CMK (cell line): ENCODE measurements at regions not wholly inside any gene's neighbourhood (a gene's known extent, or its start where the extent isn't known, plus 50 kb on each side); places are given as distances from the start of the nearest gene placed in this dataset.
"Not testable (repeated sequence)": the region's sequence is repeated elsewhere in the genome, so short reads cannot be mapped to it uniquely, and the experiment has no call there.

ENCODE experiments used
- DNase-seq: peaks from one replicate; pipeline ENCODE4 v3.0.0-alpha.2; 2010; ENCODE audit warnings: low read depth

DNA sequence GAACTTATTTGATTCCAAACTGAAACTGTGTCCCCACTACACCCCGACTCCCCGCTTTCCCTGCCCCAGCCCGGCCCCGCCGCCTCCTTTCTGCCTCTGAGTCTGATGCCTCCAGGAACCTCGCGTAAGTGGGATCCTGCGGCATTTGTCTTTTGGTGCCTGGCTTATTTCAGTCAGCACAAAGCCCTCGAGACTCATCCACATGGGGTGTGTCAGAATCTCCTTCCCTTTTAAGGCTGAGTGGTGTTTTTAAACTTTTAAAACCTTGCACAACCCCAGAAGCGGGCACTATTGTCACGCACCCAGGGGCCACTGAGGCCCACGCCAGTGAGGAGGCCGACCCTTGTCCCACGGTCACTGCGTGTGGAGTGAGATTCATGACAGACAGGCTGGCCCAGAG, 206.9 kb downstream of the NPIPB11 start:
- DNase-seq = not testable (repeated sequence)

DNA sequence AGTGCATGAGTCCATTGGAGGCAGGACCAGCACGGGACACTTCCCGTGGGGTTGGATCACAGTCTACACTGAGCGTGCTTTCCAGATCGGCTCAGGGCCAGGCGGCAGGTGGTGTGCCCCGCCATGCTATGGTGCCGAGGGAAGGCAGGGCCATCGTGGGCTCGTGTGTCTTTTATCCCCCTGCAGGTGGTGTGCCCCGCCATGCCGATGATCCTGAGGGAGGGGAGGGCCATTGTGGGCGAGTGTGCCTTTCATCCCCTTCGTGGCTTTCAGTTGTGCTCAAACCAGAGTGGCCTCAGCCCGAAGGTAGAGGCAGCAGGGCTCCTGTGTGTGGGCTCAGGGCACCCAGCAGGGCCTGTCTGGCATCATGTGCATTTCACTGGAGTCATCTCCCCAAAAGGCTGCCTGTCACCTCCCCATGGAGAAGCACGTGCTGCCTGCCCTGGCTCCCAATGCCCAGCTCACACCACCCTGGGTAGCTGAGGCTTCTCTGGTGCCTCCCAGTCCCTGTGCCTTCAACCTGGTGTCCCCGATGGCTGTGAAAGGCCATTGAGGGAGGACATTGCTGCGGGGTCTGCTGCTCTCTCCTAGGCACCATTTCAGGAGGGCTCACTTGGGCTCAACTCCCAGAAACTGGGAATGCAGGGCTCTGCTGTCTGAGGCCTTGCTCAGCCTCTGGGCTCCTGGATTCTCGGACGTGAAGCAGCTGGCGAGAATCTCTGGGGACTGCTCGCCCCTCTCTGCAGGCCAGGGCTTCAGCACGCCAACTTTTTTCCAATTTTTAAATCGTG, 207.6 kb downstream of the NPIPB11 start:
- DNase-seq = no peak

DNA sequence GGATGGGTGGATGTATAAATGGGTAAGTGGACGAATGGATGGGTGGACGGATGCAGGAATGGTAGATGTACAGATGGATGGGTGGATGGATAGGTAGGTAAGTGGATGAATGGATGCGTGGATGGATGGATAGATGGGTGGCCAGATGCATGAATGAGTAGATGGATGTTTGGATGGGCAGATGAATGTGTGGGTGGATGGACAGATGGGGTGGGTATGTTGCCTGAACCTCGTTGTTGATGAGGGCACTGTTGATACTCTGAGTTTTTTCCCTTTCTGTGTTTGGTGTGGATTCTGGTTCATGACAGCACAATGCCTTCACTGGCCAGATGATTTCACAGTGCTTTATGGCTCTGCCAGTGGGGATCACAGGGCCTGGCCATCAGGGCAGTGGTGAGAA, 208.3 kb downstream of the NPIPB11 start:
- DNase-seq = no peak

DNA sequence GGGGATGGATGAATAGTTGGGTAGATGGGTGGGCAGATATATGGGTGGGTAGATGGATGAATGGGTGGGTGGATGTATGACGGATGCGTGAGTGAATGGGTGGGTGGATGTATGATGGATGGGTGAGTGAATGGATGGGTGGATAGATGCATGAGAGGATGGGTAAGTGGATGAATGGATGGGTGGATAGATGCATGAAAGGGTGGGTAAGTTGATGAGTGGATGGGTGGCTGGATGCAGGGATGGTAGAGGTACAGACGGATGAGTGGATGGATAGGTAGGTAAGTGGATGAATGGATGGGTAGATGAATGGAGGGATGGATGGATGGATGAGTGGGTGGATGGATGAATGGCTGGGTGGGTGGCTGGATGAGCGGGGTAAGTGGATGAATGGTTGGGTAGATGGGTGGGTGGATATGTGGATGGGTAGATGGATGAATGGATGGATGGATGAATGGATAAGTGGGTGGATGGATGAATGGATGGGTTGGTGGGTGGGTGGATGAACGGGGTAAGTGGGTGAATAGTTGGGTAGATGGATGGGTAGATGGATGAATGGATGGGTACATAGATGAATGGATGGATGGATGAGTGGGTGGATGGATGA, 208.9 kb downstream of the NPIPB11 start:
- DNase-seq = not testable (repeated sequence)

DNA sequence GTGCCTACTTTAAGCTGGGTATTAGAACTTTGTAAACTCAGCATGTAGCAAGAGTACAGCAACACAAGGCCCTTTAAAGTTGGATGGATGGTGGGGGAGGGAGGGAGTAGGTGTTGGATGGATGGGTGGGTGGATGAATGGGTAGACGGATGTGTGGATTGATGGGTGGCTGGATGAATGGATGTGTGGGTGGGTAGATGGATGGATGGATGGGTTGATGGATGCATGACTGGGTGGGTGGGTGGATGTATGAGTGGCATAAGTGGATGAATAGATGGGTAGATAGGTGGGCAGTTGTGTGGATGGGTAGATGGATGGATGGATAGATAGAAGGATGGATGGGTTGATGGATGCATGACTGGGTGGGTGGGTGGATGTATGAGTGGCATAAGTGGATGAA, 209.8 kb downstream of the NPIPB11 start:
- DNase-seq = not testable (repeated sequence)

DNA sequence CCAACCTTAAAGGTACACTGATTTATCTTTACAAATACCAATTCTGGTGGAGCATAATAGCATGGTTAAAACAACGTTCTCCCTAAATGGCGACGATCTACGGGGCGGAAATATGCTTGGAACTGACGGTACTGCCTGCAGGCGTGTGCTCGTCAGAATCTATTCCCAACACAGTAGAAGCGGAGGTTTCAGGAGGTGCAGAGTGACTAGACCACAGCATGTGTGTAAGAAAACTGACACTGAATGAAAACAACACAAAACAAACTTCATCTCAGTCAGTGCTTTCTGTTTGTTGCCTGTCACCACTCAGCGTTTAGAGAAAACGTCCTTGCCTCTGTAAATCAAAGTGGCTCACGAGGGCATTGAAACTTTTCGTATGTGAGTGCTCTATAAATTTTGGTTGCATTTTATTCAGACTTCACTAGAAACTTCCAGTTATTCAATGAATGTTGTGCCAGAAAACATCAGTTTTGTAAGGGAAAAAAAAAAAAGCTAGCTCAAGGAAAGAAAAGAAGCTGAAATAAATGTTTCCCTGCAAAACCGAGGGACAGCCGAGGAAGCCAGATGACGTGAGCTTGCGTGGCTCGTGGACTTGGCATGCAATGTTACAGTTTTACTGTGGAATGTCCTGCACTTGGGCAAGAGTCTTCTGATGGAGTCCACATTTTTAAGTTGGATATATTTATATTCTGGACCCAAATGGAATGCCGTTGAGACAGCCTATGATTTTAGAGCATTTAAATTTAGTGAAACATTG, 210.4 kb downstream of the LAT start:
- DNase-seq = not testable (repeated sequence)

DNA sequence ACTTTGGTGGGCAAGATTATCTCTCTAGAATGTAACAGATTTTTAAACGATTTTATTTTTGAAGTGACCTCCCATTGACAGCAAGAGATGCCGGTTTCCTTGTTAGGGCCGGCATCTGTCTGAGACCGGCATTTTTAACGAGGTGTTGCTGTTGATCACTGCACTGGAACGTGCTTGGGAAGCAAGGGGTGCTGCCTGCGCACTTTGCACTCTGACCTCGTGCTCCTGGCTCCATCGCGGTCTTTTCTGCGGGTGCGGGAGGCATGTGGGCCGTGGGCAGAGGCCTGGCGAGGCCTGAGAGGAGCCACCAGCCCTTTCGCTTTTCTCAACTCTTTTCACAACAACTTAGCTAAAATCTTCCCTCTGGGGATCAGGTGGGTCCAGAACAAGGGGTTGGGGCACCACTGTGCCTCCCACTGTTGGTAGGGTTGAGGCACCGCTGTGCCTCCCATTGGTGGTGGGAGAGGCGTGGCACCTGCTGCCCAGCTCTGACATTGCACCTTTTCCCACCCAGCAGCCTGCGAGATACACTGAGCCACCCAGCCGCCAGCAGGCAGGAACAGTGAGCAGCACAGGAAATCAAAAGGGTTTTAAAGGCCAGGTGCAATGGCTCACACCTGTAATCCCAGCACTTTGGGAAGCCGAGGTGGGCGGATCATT, 209.5 kb downstream of the LAT start:
- not testable (repeated sequence) for DNase-seq

DNA sequence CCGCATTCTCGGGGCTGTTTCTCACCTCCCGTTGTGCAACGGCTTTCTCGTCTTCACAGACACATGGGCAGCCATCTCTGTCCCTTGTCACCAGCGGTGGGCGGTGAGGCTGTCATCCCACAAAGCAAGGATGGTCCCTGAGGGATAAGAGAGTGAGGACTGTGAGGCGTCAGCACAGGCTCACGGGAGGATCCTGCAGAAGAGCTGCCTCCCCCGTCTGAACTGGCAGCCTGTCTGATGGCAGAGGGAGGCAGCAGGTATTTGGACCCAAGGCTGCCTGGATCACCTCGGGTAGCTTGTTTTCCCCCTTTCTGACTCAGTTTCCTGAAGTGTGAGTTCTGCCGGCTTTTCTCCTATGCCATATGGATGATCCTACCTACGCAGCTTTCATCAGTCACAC, 208.8 kb downstream of the LAT start:
- DNase-seq = not testable (repeated sequence)

DNA sequence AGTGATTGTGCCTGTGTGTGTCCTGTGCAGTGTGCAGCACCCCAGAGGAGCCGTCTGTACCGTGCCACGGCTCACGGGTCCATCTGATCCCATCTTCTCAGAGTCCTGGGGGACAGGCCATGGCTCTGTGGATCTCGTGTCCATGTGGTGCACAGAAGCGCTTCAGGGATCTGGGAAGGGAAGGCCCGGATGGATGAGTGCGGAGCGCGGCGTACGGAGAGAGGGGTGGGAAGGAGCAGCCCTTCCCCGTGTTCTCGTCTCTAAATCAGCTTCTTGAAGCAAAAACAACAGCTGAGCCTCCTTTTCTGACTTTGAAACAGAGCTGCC, 208.4 kb downstream of the LAT start:
- not testable (repeated sequence) for DNase-seq

DNA sequence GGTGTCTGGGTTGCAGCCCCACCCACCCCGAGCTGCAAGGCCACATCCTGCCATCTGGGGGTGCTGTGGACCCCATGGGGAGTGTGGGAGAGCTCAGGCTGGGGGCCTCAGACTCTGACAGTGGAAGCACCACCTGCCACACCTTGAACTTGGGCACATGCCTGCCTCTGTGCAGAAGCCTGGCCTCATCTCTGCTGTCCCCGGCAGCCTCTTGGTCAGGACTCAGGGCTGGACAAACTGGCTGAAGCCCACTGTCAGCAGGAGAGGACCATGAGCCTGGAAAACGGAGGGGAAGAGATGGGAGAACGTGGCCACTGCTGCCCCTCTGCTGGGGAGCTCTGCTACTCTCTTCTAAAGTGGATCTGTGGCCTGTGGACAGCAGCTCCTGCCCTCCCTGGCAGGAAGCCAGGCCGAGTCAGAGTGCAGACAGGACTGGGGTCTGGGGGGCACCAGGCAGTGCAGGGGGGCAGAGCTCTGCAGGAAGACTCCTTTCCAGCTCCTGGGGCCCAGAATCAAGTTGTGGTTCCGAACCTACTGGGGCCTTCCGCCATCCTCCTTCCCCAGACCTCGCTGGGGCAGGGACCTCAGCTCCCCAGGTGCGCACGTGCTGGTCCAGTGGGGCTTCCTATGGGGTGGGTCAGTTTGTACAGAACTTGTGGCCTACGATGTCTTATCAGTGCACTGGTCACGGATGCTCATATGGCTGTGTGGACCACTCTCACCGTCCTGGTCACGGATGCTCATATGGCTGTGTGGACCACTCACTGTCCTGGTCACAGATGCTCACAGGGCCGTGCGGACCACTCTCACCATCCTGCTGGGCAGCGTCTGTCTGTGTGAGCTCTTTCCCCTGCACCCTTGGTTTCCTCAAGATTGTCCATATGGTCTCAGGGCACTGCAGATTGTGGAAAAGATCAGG, 207.7 kb downstream of the LAT start:
- DNase-seq = no peak

DNA sequence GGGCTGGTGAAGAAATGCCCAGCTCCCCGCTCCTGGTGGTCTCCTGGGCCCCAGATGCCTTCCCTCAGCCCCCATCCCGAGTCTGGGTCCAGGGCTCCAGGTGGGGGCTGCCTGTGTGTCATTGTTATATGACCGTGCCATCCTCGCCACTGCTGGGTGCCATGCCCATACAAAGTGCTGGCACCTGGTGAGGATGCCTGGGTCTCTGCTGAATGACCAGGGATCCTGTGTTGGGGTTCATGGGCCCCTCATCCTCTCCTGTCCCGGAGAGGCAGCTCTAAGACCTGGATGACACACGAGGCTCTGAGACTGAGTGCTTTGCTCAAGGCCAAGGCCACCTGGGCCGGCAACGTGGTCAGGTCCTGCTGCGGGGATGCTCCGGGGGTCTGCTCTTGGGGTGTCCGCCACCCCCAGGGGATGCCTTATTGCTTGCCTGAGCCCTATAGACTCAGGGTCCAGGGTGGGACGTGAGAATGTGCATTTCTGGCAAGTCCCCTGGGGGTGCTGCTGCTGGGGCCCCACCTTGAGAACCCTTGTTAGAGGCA, 206.9 kb downstream of the LAT start:
- DNase-seq = not testable (repeated sequence)

DNA sequence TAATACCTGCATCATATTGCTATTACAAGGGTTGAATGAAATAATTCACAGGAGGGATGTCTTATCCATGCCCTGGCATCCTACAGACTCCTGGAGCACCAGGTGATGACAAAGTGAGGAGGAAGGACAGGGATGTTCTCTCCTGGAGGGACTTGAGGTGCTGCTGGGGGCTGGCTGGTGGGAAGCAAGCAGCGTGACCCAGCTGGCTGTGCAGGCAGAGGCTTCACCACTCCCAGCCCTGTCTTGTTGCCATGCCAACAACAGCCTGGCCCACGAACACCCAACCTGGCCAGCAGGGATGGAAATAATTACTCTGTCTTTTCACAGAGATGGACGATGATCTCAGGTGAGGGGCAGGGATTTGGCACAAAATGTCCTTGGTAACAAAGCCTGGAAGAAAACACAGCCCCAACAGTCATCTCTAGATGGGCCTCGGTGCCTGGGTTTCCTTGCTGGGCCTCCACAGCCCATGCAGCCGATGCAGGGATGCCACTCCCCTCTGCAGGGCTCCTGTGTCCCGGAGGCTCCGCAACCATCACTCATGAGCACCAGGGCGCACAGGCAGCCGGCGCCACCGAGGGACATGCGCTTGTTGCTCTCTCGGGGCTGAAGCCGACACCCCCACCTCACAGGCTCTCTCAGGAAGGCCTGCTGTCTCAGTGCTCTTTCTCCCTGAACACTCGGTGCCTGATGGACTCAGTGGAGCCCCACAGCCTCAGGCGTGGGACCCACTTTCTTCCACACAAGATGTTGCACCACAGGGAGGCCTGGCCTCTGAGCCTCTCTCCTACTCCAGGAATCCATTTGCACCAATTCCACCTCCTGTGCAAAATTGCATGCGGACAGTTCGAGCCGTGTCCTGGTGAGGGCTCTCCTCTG, 205.9 kb downstream of the LAT start:
- not testable (repeated sequence) for DNase-seq

DNA sequence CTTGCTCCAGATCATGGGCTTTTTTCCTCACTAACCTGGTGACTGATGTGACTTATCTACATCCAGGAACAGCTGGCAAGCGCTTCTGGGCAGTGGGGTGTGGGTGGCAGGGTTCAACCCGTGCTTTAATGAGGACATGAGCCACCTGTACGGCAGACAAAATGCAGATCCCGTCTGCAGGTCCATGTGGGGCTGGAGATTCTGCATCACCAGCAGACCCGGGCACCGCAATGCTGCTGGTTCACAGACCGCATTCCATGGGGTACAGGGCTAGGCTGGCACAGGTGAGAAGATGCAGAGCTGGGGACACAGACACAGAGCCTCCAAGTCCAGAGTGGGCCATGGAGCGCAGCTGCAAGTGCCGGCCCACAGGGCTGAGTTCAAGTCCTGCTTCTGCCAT, 204.0 kb downstream of the LAT start:
- not testable (repeated sequence) for DNase-seq

DNA sequence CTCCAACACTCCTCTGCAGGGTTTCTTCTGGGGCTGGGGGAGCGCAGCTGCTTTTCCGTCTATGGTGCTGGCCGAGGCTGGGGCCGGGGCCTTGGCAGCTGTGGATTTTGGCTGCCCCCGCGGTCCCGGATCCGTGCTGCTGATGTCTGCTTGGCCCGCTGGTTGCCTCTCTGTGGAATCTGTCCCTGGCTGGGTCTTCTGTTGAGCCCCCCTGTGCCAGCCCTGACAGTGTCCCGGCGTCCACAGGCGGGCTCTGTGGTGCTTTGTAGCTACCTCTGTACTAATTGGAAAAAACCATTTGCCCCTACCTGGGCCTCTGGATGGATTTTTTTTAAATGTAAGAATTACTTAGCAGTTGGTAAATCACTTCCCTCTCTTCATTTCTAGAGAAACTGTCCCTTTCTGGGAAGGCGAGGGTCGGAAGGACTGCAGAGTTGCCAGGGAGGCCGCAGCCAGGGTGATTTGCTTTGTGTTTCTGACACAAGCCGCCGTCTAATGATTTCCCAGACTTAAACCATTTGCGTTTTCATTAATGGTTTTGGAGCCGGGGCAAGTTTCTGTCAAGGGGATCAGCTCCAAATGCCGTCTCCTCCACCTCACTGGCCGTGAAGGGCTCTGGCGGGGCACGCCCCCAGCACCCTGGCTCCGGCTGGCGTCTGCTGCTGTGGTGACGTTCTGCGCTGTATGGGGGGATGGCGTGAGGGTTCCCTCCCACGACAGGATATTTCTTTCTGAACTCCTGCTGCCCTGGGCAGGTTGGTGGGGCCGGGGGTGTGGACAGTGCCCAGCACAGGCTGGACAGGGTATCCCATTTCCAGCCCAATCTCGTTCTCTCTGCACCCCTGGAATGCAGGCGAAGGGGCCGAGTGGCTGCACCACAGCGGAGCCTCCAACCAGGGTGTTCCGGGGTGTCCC, 201.7 kb downstream of the LAT start:
- not testable (repeated sequence) for DNase-seq

DNA sequence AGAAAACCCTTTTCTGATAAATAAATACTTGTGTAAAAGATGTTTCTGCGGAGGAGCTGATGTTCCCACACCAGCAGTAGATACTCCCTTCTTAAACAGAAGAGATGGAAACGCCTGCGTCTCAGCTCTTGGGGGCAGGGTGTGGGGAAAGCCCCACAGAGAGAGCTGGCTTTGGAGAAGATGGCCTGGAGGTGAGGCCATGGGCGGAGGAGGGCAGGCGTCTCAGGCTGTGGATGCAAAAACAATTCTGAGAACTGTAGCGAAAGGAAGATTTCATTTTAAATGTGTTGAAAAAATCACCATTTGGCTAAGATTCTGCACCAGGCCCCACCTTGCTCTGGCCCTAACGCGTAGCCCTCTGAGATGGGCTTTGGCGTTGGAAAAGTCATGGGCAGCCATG, 201.0 kb downstream of the LAT start:
- DNase-seq = not testable (repeated sequence)

DNA sequence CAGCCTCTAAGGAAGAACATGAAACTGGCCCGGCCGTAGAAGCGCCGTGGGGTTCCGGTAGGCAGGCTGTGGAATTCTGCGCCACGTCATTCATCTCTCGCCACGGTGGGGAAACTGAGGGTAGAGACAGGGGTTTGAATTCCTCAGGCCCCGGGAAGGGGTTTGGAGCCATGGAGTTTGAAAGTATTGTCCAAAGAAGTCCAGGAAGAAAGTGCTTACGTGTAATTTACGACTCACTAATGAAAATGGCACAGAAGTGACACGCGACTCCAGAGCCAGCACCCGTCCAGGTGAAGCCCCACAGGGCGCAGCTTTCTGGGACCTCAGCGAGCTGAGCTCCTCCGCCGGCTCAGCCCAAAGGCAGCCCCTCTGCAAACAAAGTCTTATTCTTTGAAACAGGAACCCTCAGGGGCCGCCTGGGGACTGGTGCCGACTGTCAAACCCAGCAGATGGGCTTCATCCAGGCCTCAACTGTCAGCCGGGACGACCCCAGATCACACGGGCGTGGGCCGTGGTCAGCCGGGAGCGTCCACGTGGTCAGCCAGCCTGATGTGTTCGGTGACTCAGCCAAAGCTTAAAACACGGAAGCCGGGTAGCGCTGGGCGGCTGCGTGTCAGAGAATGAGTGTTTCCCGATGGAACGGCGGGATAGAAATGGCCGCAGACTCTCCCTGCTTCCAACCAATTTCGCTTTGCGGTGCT, 200.0 kb downstream of the LAT start:
- DNase-seq = not testable (repeated sequence)

DNA sequence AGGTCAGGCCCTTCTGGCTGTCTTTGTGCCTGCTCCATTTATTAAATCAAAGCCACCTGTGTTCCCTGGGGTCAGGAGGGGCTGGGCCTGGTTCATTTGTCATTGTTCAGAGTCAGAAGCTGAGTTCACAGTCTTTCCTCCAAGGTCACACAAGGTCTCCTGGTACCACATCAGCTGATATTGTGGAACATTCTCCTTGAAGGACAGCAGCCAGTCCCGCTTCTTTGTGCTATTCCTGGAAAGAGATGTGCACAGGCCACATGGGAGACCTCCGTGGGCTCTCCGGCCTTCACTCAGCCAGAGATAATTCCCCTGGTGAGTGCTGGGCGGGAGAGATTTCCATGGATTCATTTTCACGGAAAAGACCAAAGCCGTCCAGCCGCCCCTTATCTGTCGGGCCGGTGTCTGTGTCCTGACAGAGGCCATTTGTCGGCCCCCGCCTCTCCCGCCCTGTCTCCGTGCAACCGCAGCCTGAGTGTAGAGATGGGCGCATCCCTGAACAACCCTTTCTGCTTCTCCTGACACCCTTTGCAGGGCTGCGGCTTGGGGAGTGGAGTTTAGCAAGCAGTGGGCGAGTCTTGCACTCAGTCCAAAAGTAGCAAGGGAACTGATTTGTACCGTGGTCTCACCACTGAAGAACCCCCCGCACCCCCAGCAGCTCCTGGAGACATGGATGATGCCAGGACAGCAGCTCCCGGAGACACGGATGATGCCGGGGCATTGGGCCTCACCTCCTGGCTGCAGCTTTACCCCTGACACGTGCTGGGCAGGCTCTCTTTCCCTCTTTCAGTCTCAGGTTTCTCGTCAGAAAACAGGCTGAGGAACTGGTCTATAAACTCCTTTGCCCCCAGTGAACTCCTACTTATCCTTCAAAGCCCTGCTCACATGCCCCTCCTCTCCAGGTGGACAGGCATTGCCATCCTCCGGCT, 198.4 kb downstream of the LAT start:
- DNase-seq = not testable (repeated sequence)
